ENCODE measurements at regions not wholly inside any gene's neighbourhood (a gene's known extent, or its start where the extent isn't known, plus 50 kb on each side); places are given as distances from the start of the nearest gene placed in this dataset.

DNA sequence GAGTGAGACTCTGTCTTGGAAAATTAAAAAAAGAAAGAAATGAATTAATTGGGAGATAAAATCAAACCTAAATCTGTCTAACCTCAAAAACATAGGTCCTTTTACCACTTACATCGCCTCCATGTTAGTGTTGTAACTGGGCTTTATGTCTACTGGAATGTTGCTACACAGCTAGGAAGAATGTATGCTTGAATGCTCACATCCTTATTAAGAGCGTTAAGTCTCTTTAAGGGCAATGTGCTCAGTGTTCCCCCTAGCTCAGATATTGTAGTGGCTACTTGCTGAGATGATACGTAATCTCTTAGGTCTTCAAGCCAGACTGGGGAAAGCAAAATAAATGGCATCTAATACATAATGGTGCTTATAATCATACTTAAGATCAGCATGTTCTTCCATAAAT lies 1072.8 kb downstream of the PDHA2 start:
- TF ChIP-seq CTCF (IDR thresholded peaks at IDR 0.05; ENCODE audit: low read depth, low read length, poor library complexity, severe bottlenecking), result no peak
- TF ChIP-seq EZH2phosphoT487 (IDR thresholded peaks at IDR 0.05; ENCODE audit: borderline replicate concordance, low read length), result no peak

All from DOHH2 (cell line).